ENCODE measurements at regions not wholly inside any gene's neighbourhood (a gene's known extent, or its start where the extent isn't known, plus 50 kb on each side); places are given as distances from the start of the nearest gene placed in this dataset.
A peak's percentile ranks its signal among the peaks of the same experiment; 100 is the strongest.

DNA sequence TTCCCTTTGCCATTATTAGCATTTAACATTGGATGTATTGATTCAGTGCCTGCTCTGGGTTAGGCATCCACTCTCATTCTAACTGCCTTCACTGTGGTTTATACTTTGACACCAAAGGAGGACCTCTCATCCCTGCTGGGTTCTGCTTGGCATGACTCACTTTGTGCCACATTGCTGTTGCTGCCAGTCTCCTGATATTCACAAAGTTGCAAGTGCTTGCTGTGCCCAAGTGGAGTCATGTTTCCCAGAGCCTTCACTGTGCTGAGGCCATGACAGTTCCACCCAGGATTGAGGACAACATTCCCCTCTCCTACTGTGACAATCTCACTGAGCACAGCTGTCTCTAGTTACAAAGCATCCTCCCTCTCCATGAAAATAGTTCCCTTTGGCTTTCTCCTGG, 519.9 kb upstream of the USP24 start:
- Histone ChIP-seq H3K27me3 (no peaks in the 10 kb centered on the region), H3K36me3 (no peaks in the 10 kb centered on the region), H3K4me1 (no peaks in the 10 kb centered on the region), H3K4me3 (no peak overlapping the region), H3K9me3 (no peaks in the 10 kb centered on the region), H3K27ac (no peak overlapping the region)
- DNase-seq (ENCODE audit: low spot score) = no peak
- TF ChIP-seq, protein P1, sequence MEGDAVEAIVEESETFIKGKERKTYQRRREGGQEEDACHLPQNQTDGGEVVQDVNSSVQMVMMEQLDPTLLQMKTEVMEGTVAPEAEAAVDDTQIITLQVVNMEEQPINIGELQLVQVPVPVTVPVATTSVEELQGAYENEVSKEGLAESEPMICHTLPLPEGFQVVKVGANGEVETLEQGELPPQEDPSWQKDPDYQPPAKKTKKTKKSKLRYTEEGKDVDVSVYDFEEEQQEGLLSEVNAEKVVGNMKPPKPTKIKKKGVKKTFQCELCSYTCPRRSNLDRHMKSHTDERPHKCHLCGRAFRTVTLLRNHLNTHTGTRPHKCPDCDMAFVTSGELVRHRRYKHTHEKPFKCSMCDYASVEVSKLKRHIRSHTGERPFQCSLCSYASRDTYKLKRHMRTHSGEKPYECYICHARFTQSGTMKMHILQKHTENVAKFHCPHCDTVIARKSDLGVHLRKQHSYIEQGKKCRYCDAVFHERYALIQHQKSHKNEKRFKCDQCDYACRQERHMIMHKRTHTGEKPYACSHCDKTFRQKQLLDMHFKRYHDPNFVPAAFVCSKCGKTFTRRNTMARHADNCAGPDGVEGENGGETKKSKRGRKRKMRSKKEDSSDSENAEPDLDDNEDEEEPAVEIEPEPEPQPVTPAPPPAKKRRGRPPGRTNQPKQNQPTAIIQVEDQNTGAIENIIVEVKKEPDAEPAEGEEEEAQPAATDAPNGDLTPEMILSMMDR (IDR thresholded peaks at IDR 0.05) = no peak

DNA sequence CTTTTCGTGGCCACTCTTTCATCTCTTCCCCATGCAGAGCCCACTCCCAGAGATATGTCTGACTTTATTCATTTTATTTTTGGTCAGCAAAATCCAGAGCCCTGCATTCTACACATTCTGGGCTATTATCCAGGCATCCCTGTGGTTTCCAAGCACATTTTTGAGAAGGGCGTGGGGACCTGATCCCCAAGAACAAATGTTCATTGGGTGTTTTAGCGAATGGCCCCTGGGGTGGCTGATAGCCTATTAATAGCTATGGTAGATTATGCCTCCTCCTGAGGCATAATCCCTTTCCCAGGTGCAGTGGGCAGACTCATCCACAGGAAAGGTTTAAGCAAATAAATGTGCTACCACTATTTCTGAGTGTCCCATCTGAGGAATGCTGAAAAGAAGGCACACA, 511.8 kb upstream of the USP24 start:
- Histone ChIP-seq H3K4me3 (no peak overlapping the region), H3K4me1 (no peaks in the 10 kb centered on the region), H3K27me3 (no peaks in the 10 kb centered on the region), H3K27ac (no peak overlapping the region), H3K9me3 (no peaks in the 10 kb centered on the region), H3K36me3 (no peaks in the 10 kb centered on the region)
- TF ChIP-seq, protein P1 (IDR thresholded peaks at IDR 0.05) = no peak
- no peak for DNase-seq (ENCODE audit: low spot score)

DNA sequence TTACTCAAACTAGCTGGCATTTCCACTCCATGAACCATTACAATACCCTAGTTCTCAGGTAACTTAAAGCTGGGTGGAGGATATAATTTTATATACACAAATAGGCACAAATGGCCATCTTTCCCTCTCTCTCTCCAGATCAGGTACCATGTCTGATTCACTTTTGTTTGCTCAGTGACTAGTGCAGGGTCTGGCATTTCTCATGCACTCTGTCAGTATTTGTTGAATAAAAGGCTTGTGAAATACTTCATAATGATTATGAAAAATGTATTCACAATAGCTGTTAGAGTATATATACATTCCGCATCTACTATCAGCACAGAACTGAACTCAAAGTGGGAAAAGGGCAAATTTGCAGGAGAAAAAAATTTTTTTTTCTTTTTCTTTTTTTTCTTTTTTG, 510.2 kb upstream of the USP24 start:
- TF ChIP-seq, protein P1 (IDR thresholded peaks at IDR 0.05) = no peak
- Histone ChIP-seq H3K9me3 (no peaks in the 10 kb centered on the region), H3K27ac (no peak overlapping the region), H3K4me3 (no peak overlapping the region), H3K27me3 (no peaks in the 10 kb centered on the region), H3K4me1 (peaks cover 0 to 3% of the 10 kb centered on the region in 2 donors), H3K36me3 (no peaks in the 10 kb centered on the region)
- no peak for DNase-seq (ENCODE audit: low spot score)

DNA sequence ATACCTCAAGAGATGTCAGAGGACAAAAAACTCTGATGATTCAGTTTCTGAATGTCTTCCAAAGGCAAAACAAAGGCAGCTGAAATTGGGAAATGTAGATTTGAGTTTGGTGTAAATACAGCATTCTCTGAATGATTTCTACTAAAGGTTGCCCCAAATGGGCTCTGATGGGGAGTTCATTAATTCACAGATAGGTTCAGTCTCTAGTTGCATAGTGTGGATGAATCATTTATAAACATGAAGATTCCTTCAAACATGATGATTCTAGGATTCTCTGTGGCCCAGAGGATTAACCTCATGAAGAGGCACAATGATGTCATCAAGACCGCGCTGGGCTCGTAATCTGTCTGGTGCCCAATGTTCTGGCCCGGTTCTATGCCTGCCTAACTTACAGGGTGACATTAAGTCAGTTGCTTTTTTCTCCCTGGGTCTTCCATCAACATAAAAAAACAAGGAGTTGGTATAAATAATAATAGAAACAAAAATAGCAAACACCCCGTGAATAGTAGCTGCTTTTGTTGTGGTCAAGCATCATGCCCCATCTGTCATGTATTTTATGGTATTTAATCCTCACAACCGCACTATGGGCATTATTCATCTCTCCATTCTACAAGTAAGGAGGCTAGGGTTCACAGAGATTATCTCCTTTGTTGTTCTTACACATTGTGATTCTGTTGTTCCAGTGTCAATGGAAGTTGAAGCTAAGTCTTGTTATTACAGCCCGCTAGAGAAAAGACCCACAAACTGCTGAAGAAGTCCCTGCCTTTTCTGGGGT, 509.6 kb upstream of the USP24 start:
- Histone ChIP-seq H3K27me3 (no peaks in the 10 kb centered on the region), H3K9me3 (no peaks in the 10 kb centered on the region), H3K27ac (no peak overlapping the region), H3K36me3 (no peaks in the 10 kb centered on the region), H3K4me1 (peaks cover 0 to 7% of the 10 kb centered on the region in 2 donors), H3K4me3 (no peak overlapping the region)
- TF ChIP-seq, protein P1 (IDR thresholded peaks at IDR 0.05) = no peak
- no peak for DNase-seq (ENCODE audit: low spot score)

DNA sequence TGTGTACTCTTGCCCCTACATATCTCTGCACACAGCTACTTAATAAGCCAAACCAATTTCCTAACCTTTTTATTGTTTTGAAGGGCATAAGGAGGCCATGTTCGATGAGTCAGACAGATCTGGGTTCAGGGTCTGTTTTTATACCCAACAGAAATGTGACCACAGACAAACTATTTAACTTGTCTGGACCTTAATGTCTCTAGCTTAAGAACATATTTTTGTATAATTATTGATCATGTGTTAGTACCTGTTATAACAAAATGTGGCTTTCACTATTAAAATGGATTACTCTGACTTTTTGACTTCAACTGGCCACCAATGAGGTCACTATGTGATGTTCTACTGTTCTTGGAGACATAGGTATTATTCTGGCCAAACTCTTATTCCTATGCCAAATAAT, 507.8 kb upstream of the USP24 start:
- Histone ChIP-seq H3K4me3 (no peak overlapping the region), H3K4me1 (peaks cover 0 to 24% of the 10 kb centered on the region in 2 donors), H3K27me3 (no peaks in the 10 kb centered on the region), H3K27ac (no peak overlapping the region), H3K36me3 (no peaks in the 10 kb centered on the region), H3K9me3 (no peaks in the 10 kb centered on the region)
- TF ChIP-seq, protein P1 (IDR thresholded peaks at IDR 0.05) = no peak
- no peak for DNase-seq (ENCODE audit: low spot score)

DNA sequence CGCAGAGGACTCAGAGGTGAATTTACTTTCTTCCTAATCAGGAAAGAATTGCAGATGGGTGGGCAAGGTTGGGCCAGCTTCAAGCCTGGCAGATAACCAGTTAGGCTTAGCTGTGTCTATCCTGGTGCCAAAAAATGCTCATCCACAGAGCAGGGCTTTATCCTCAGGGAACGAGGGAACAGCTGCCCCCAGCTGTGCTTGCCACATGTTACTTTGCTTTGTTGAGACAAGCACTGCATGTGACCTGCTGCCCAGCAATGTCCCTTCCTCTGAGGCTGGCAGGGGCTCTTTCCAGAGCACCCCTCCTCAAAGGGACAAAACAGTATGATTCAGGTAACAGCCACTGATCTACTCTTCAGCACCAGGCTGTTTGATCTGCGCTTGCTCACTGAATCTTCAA, 505.1 kb upstream of the USP24 start:
- H3K9me3 ChIP-seq = no peaks in the 10 kb centered on the region
- H3K4me1 ChIP-seq = peaks cover 0 to 32% of the 10 kb centered on the region in 2 donors
- no peaks in the 10 kb centered on the region for H3K36me3 ChIP-seq
- H3K4me3 ChIP-seq = no peak overlapping the region
- no peaks in the 10 kb centered on the region for H3K27me3 ChIP-seq
- no peak for DNase-seq (ENCODE audit: low spot score)
- TF ChIP-seq, protein P1 (IDR thresholded peaks at IDR 0.05) = no peak
- H3K27ac ChIP-seq = peak overlapping the region in 1 of 2 donors; percentile 27
